ENCODE measurements at regions not wholly inside any gene's neighbourhood (a gene's known extent, or its start where the extent isn't known, plus 50 kb on each side); places are given as distances from the start of the nearest gene placed in this dataset.

- intact Hi-C loops (cut with DNase I): no loop called here
- DNase-seq (ENCODE audit: low spot score): no peak
- Histone ChIP-seq H3K4me3 (no peak overlapping the region), H3K36me3 (no peaks in the 10 kb centered on the region), H3K4me1 (replicated peaks) (no peaks in the 10 kb centered on the region), H3K27ac (no peak overlapping the region), H3K27me3 (replicated peaks; ENCODE audit: insufficient read depth) (no peaks in the 10 kb centered on the region), H3K9me3 (no peaks in the 10 kb centered on the region)
- 92% methylated on average over 9 of the region's 9 CpGs for WGBS
- TF ChIP-seq CTCF (IDR thresholded peaks at IDR 0.05): no peak
- TF ChIP-seq POLR2AphosphoS5 (IDR thresholded peaks at IDR 0.05): no peak
- no peak for TF ChIP-seq POLR2A (IDR thresholded peaks at IDR 0.05)
These were observed 377.7 kb upstream of the MAF start for GRCh38 chr16:79977940-79978836.

- H3K4me1 ChIP-seq (replicated peaks): no peaks in the 10 kb centered on the region
- WGBS: 61% methylated on average over 2 of the region's 2 CpGs
- H3K9me3 ChIP-seq: no peaks in the 10 kb centered on the region
- no peaks in the 10 kb centered on the region for H3K36me3 ChIP-seq
- no peak for DNase-seq (ENCODE audit: low spot score)
- no peak overlapping the region for H3K4me3 ChIP-seq
- no peak for TF ChIP-seq POLR2A (IDR thresholded peaks at IDR 0.05)
- intact Hi-C loops (cut with DNase I): no loop called here
- no peak overlapping the region for H3K27ac ChIP-seq
- no peaks in the 10 kb centered on the region for H3K27me3 ChIP-seq (replicated peaks; ENCODE audit: insufficient read depth)
These were observed 372.8 kb upstream of the MAF start for GRCh38 chr16:79973320-79973719.

GRCh38 chr16:79972053-79972704 is 371.6 kb upstream of the MAF start:
- Histone ChIP-seq H3K4me1 (replicated peaks) (no peaks in the 10 kb centered on the region), H3K36me3 (no peaks in the 10 kb centered on the region), H3K4me3 (no peak overlapping the region), H3K9me3 (no peaks in the 10 kb centered on the region), H3K27me3 (replicated peaks; ENCODE audit: insufficient read depth) (no peaks in the 10 kb centered on the region), H3K27ac (no peak overlapping the region)
- intact Hi-C loops (cut with DNase I): no loop called here
- 83% methylated on average over 4 of the region's 4 CpGs for WGBS
- DNase-seq (ENCODE audit: low spot score): no peak
- no peak for TF ChIP-seq POLR2A (IDR thresholded peaks at IDR 0.05)
- no peak for TF ChIP-seq POLR2AphosphoS5 (IDR thresholded peaks at IDR 0.05)

GRCh38 chr16:79971237-79971572 is 370.7 kb upstream of the MAF start:
- Histone ChIP-seq H3K4me3 (no peak overlapping the region), H3K36me3 (no peaks in the 10 kb centered on the region), H3K4me1 (replicated peaks) (no peaks in the 10 kb centered on the region), H3K9me3 (no peaks in the 10 kb centered on the region), H3K27ac (no peak overlapping the region), H3K27me3 (replicated peaks; ENCODE audit: insufficient read depth) (no peaks in the 10 kb centered on the region)
- DNase-seq (ENCODE audit: low spot score): no peak
- TF ChIP-seq POLR2A (IDR thresholded peaks at IDR 0.05): no peak
- TF ChIP-seq POLR2AphosphoS5 (IDR thresholded peaks at IDR 0.05): no peak
- TF ChIP-seq CTCF (IDR thresholded peaks at IDR 0.05): no peak
- intact Hi-C loops (cut with DNase I): no loop called here

DNA sequence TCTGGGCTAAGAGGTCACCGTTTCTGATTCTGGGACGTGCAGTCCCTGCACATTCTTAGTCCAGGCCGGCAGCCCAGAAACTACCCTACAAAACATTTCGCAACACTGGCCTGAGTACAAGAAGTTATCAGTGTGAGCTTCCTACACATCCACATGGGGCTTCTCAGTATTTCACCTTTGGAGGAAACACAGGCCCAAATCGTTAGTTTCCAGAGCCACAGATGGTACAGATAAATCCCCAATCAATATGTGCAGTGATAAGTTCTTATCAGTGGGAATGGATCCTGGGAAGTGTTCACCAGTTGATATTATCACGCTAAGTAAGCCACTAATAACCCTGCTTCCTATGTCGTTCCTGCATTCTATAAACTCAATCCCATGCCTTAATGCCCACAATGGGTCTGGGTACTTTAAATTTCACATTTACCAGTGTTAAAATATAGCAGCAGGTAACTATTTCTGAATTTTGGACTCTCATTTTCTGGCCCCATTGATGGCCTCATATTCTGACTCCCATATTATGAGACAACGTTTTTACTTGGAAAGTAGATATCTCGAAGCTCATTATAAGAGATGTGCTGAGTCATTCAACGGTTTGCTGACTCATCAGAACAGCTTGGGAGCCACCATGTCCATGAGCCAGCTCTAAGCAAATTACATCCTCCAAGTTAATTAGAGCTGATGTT is 370.2 kb upstream of the MAF start:
- no peak overlapping the region for H3K27ac ChIP-seq
- H3K36me3 ChIP-seq: no peaks in the 10 kb centered on the region
- no peak overlapping the region for H3K4me3 ChIP-seq
- no peaks in the 10 kb centered on the region for H3K9me3 ChIP-seq
- no peaks in the 10 kb centered on the region for H3K4me1 ChIP-seq (replicated peaks)
- no peak for TF ChIP-seq CTCF (IDR thresholded peaks at IDR 0.05)
- no peak for TF ChIP-seq POLR2AphosphoS5 (IDR thresholded peaks at IDR 0.05)
- TF ChIP-seq POLR2A (IDR thresholded peaks at IDR 0.05): no peak
- 70% methylated on average over 10 of the region's 10 CpGs for WGBS
- H3K27me3 ChIP-seq (replicated peaks; ENCODE audit: insufficient read depth): no peaks in the 10 kb centered on the region
- intact Hi-C loops (cut with DNase I): no loop called here
- DNase-seq (ENCODE audit: low spot score): no peak
